H9 (cell line): ENCODE measurements at regions not wholly inside any gene's neighbourhood (a gene's known extent, or its start where the extent isn't known, plus 50 kb on each side); places are given as distances from the start of the nearest gene placed in this dataset.

ENCODE experiments used
- DNase-seq: peaks from one replicate; pipeline ENCODE4 v3.0.0-alpha.2; 2017
- H2AFZ ChIP-seq: one replicate; pipeline ENCODE4 v1.6.1; 2013; ENCODE audit warnings: mild to moderate bottlenecking, low read length, control low read depth, moderate library complexity
- H2AK5ac ChIP-seq: 2 replicates; pipeline ENCODE4 v1.6.1; 2013; ENCODE audit warnings: low read length, control low read depth, mixed read lengths; ENCODE audit not compliant: insufficient read length
- H2BK120ac ChIP-seq: one replicate; pipeline ENCODE4 v1.6.1; 2013; ENCODE audit warnings: low read depth, mild to moderate bottlenecking, low read length, control low read depth, inconsistent platforms; ENCODE audit not compliant: poor library complexity, severe bottlenecking
- H2BK12ac ChIP-seq: 2 replicates; pipeline ENCODE4 v1.6.1; 2013; ENCODE audit warnings: low read length, control low read depth, mixed read lengths, low read depth; ENCODE audit not compliant: insufficient read length
- H2BK15ac ChIP-seq: 2 replicates; pipeline ENCODE4 v1.6.1; 2013; ENCODE audit warnings: low read depth, low read length, control low read depth
- H2BK20ac ChIP-seq: one replicate; pipeline ENCODE4 v1.6.1; 2013; ENCODE audit warnings: low read depth, mild to moderate bottlenecking, low read length, control low read depth, inconsistent platforms; ENCODE audit not compliant: poor library complexity, severe bottlenecking
- H2BK5ac ChIP-seq: 2 replicates; pipeline ENCODE4 v1.6.1; 2013; ENCODE audit warnings: low read length, control low read depth, mixed read lengths; ENCODE audit not compliant: insufficient read length
- H3K14ac ChIP-seq: 2 replicates; pipeline ENCODE4 v1.6.1; 2013; ENCODE audit warnings: low read length, control low read depth; ENCODE audit not compliant: insufficient read depth
- H3K18ac ChIP-seq: 2 replicates; pipeline ENCODE4 v1.6.1; 2013; ENCODE audit warnings: low read depth, mild to moderate bottlenecking, mixed read lengths, low read length, control low read depth; ENCODE audit not compliant: insufficient read length
- H3K23ac ChIP-seq: 2 replicates; pipeline ENCODE4 v1.6.1; 2013; ENCODE audit warnings: low read length, control low read depth, mixed read lengths, low read depth; ENCODE audit not compliant: insufficient read length
- H3K23me2 ChIP-seq: 2 replicates; pipeline ENCODE4 v1.6.1; 2013; ENCODE audit warnings: low read depth, mild to moderate bottlenecking, mixed read lengths, low read length, control low read depth; ENCODE audit not compliant: insufficient read length, poor library complexity, severe bottlenecking
- H3K27ac ChIP-seq: 2 replicates; pipeline ENCODE4 v1.5.1; 2013; ENCODE audit warnings: low read length, control low read depth, mixed read lengths, low read depth; ENCODE audit not compliant: insufficient read length
- H3K27me3 ChIP-seq: 2 replicates; pipeline ENCODE4 v1.6.1; 2013; ENCODE audit warnings: low read length, control low read depth, inconsistent platforms; ENCODE audit not compliant: insufficient read depth
- H3K4ac ChIP-seq: 2 replicates; pipeline ENCODE4 v1.6.1; 2013; ENCODE audit warnings: low read depth, mild to moderate bottlenecking, control low read depth, inconsistent platforms, low read length, moderate library complexity
- H3K4me1 ChIP-seq: 2 replicates; pipeline ENCODE4 v1.6.1; 2013; ENCODE audit warnings: low read length, control low read depth, inconsistent platforms; ENCODE audit not compliant: insufficient read depth
- H3K4me2 ChIP-seq: 2 replicates; pipeline ENCODE4 v1.6.1; 2013; ENCODE audit warnings: low read length, control low read depth, mixed read lengths; ENCODE audit not compliant: insufficient read length, insufficient read depth
- H3K56ac ChIP-seq: 2 replicates; pipeline ENCODE4 v1.6.1; 2013; ENCODE audit warnings: low read depth, mild to moderate bottlenecking, mixed read lengths, low read length, control low read depth; ENCODE audit not compliant: insufficient read length
- H3K79me1 ChIP-seq: 2 replicates; pipeline ENCODE4 v1.6.1; 2013; ENCODE audit warnings: low read depth, mild to moderate bottlenecking, moderate library complexity, low read length, control low read depth, inconsistent platforms; ENCODE audit not compliant: insufficient read depth, poor library complexity, severe bottlenecking
- H3K79me2 ChIP-seq: 2 replicates; pipeline ENCODE4 v1.6.1; 2013; ENCODE audit warnings: low read length, control low read depth, inconsistent platforms; ENCODE audit not compliant: insufficient read depth
- H3K9ac ChIP-seq: 2 replicates; pipeline ENCODE4 v1.6.1; 2013; ENCODE audit warnings: low read length, control low read depth, mixed read lengths; ENCODE audit not compliant: insufficient read length; ENCODE audit errors: extremely low read depth
- H3K9me3 ChIP-seq: one replicate; pipeline ENCODE4 v1.6.1; 2013; ENCODE audit warnings: low read depth, low read length, inconsistent platforms; ENCODE audit not compliant: control insufficient read depth
- H3T11ph ChIP-seq: one replicate; pipeline ENCODE4 v1.6.1; 2013; ENCODE audit warnings: mild to moderate bottlenecking, low read length, control low read depth, inconsistent platforms
- H4K20me1 ChIP-seq: one replicate; pipeline ENCODE4 v1.6.1; 2013; ENCODE audit not compliant: control insufficient read depth, insufficient read length, insufficient read depth
- H4K5ac ChIP-seq: 2 replicates; pipeline ENCODE4 v1.6.1; 2013; ENCODE audit warnings: low read depth, mild to moderate bottlenecking, mixed read lengths, low read length, control low read depth; ENCODE audit not compliant: insufficient read length
- H4K8ac ChIP-seq: replicated peaks from 2 replicates; pipeline ENCODE4 v1.6.1; 2013; ENCODE audit warnings: low read length, control low read depth, mixed read lengths, low read depth; ENCODE audit not compliant: insufficient read length
- H4K91ac ChIP-seq: 2 replicates; pipeline ENCODE4 v1.6.1; 2013; ENCODE audit warnings: low read depth, mild to moderate bottlenecking, moderate library complexity, mixed read lengths, low read length, control low read depth; ENCODE audit not compliant: insufficient read length
- H3K27ac Mint-ChIP-seq, 3 experiments: 2 replicates in 2 of 3; 3 replicates in 1 of 3; pipeline ENCODE4 v1.8.0; 2020 to 2021; ENCODE audit warnings: mixed read lengths in 3 of 3, mild to moderate bottlenecking in 1 of 3, moderate library complexity in 1 of 3
- H3K27me3 Mint-ChIP-seq: 2 replicates; pipeline ENCODE4 v1.8.0; 2021; ENCODE audit warnings: low read depth, mild to moderate bottlenecking, moderate library complexity, mixed read lengths
- H3K36me3 Mint-ChIP-seq, 3 experiments: 2 replicates in 2 of 3; 3 replicates in 1 of 3; pipeline ENCODE4 v1.8.0; 2020 to 2021; ENCODE audit warnings: low read depth in 3 of 3, mixed read lengths in 3 of 3; ENCODE audit not compliant: insufficient read depth in 1 of 3
- H3K4me1 Mint-ChIP-seq, 2 experiments: 2 replicates each; pipeline ENCODE4 v1.8.0; 2020; ENCODE audit warnings: mixed read lengths in 2 of 2
- H3K4me3 Mint-ChIP-seq, 2 experiments: 2 replicates in 1 of 2; 3 replicates in 1 of 2; pipeline ENCODE4 v1.8.0; 2020 to 2021; ENCODE audit warnings: mild to moderate bottlenecking in 2 of 2, mixed read lengths in 2 of 2, moderate library complexity in 1 of 2
- H3K9me3 Mint-ChIP-seq, 2 experiments: 2 replicates in 1 of 2; 3 replicates in 1 of 2; pipeline ENCODE4 v1.8.0; 2020; ENCODE audit warnings: mild to moderate bottlenecking in 2 of 2, mixed read lengths in 2 of 2, moderate library complexity in 1 of 2
- CTCF ChIP-seq: fragments of 200-600 bp; sonication (generic); conservative IDR thresholded peaks from 3 replicates; pipeline ENCODE4 v1.8.0; 2021; ENCODE audit warnings: antibody characterized with exemption, mild to moderate bottlenecking
- WGBS: extraction: QIAGEN DNeasy Blood & Tissue Kit; methylation state at CpG from one replicate; pipeline ENCODE4 v1.1.7; 2013; ENCODE audit warnings: missing lambda C conversion rate, low lambda C conversion rate, mixed read lengths; ENCODE audit not compliant: insufficient read length; ENCODE audit errors: extremely low coverage; 5-methylcytosine and 5-hydroxymethylcytosine counted together

DNA sequence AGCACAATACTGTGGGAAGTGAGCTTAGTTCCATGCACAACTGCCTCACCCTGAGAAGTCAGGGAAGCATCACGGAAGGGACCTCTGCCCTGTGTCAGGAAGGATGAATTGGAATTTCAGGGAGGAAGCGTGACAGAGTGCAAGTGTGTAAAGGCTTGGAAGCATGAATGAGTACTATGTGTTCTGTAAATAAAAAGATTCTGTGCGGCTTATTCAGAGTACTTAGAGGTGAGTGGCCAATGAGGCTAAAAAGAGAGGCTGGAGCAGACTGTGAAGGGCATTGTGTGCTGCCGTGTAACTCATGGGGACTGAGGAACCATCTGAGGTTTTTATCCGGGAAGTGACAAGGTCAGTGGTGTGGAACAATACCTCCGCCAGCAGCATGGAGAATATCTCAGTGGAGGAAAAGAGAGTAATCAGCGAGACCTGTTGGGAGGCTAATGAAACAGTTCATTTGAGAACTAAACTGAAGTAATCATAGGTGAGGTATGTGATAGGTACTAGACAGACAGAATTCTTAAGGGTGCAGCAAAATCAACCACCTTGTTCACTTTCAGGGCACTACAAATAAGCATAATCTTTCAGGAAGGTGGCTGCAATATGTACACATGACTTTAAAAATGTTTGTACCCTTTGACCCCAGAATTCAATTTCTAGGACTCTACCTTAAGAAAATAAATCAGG is 64.9 kb upstream of the SPRED1 start:
- Histone ChIP-seq H3K79me2 (no peaks in the 10 kb centered on the region), H3K23ac (no peak overlapping the region), H3K4ac (no peak overlapping the region), H2BK5ac (no peak overlapping the region), H3K27me3 (no peaks in the 10 kb centered on the region), H3K9ac (no peak overlapping the region), H2AFZ (no peak overlapping the region), H3K56ac (no peak overlapping the region), H3K4me2 (no peak overlapping the region), H2BK20ac (no peak overlapping the region), H3K79me1 (no peaks in the 10 kb centered on the region), H4K8ac (no peak overlapping the region), H3K9me3 (no peaks in the 10 kb centered on the region), H4K20me1 (no peaks in the 10 kb centered on the region), H3K4me1 (peaks cover 7% of the 10 kb centered on the region; the same call in 1 of the 2 replicates), H2BK12ac (no peak overlapping the region), H2BK120ac (no peak overlapping the region), H4K91ac (no peak overlapping the region), H3K27ac (no peak overlapping the region), H3K14ac (no peak overlapping the region), H3K23me2 (no peaks in the 10 kb centered on the region), H2AK5ac (no peak overlapping the region), H2BK15ac (no peak overlapping the region), H4K5ac (no peak overlapping the region), H3K18ac (no peak overlapping the region), H3T11ph (no peak overlapping the region)
- no peaks in the 10 kb centered on the region for H3K36me3 Mint-ChIP-seq
- H3K27me3 Mint-ChIP-seq = no peaks in the 10 kb centered on the region; the same call in 1 of the 2 replicates
- TF ChIP-seq CTCF = no peak
- no peak for DNase-seq
- peaks cover 21 to 37% of the 10 kb centered on the region in 2 experiments for H3K4me1 Mint-ChIP-seq
- no CpG with 5 or more reads among the region's 7 CpGs for WGBS
- peak overlapping the region in 2 of 3 experiments; percentile 2 to 32; a peak in 2 of 7 replicates for H3K27ac Mint-ChIP-seq
- H3K4me3 Mint-ChIP-seq = no peak overlapping the region
- H3K9me3 Mint-ChIP-seq = no peaks in the 10 kb centered on the region
